Spleen (tissue), 11 donors: ENCODE measurements at regions not wholly inside any gene's neighbourhood (a gene's known extent, or its start where the extent isn't known, plus 50 kb on each side); places are given as distances from the start of the nearest gene placed in this dataset.
A peak's percentile ranks its signal among the peaks of the same experiment; 100 is the strongest.

ENCODE experiments used
- DNase-seq: peaks from one replicate; pipeline ENCODE4 v3.0.0-alpha.2; 2020
- H3K27ac ChIP-seq, 8 donors: fragments of 200-600 bp; sonication (generic) in 7 of 8; 1 replicate in 4 of 8; 2 replicates in 4 of 8; pipeline versions ENCODE4 v1.5.0 to v1.8.0; 2016 to 2021; ENCODE audit warnings: inconsistent platforms in 4 of 8, mild to moderate bottlenecking in 4 of 8, moderate library complexity in 1 of 8
- H3K27me3 ChIP-seq, 7 donors: fragments of 200-600 bp; sonication (generic) in 6 of 7; replicated peaks in 1 of 7; 1 replicate in 4 of 7; 2 replicates in 3 of 7; pipeline versions ENCODE4 v1.5.0 to v1.8.0; 2016 to 2021; ENCODE audit warnings: inconsistent platforms in 3 of 7, mild to moderate bottlenecking in 1 of 7
- H3K36me3 ChIP-seq, 6 donors: fragments of 200-600 bp; sonication (generic) in 5 of 6; 1 replicate in 4 of 6; 2 replicates in 2 of 6; pipeline versions ENCODE4 v1.5.0 to v1.8.0; 2016 to 2021; ENCODE audit warnings: inconsistent platforms in 2 of 6
- H3K4me1 ChIP-seq, 6 donors: fragments of 200-600 bp; sonication (generic) in 5 of 6; 1 replicate in 3 of 6; 2 replicates in 3 of 6; pipeline versions ENCODE4 v1.5.0 to v1.8.0; 2016 to 2021; ENCODE audit warnings: inconsistent platforms in 3 of 6
- H3K4me3 ChIP-seq, 8 donors: fragments of 200-600 bp; sonication (generic) in 7 of 8; 1 replicate in 4 of 8; 2 replicates in 4 of 8; pipeline versions ENCODE4 v1.5.0 to v1.8.0; 2016 to 2021; ENCODE audit warnings: inconsistent platforms in 4 of 8, mild to moderate bottlenecking in 4 of 8, moderate library complexity in 2 of 8
- H3K9me3 ChIP-seq, 8 donors: fragments of 200-600 bp; sonication (generic) in 7 of 8; 1 replicate in 4 of 8; 2 replicates in 4 of 8; pipeline versions ENCODE4 v1.5.0 to v1.8.0; 2016 to 2021; ENCODE audit warnings: inconsistent platforms in 4 of 8
- CTCF ChIP-seq, 11 experiments: fragments of 200-600 bp in 7 of 11; fragments of 450-650 bp in 4 of 11; sonication (generic) in 4 of 11; IDR thresholded peaks in 8 of 11; conservative IDR thresholded peaks in 3 of 11; 1 replicate in 7 of 11; 2 replicates in 4 of 11; pipeline versions ENCODE4 v1.4.0 to v1.8.0; 2016 to 2021; ENCODE audit warnings: antibody characterized with exemption in 11 of 11, inconsistent platforms in 4 of 11, mild to moderate bottlenecking in 1 of 11
- POLR2A ChIP-seq, 3 donors: fragments of 450-650 bp; IDR thresholded peaks; one replicate each; pipeline ENCODE4 v1.5.1; 2017; ENCODE audit warnings: antibody characterized with exemption in 3 of 3, mild to moderate bottlenecking in 1 of 3
- POLR2AphosphoS5 ChIP-seq, 3 donors: sonication (generic); formaldehyde crosslinking; IDR thresholded peaks; one replicate each; pipeline ENCODE4 v1.5.1; 2017; ENCODE audit warnings: antibody characterized with exemption in 3 of 3
- WGBS, 5 donors: extraction: QIAGEN DNeasy Blood & Tissue Kit in 3 of 5; methylation state at CpG; one replicate each; pipeline versions ENCODE4 v1.1.5 to v1.1.7; 2013 to 2018; 5-methylcytosine and 5-hydroxymethylcytosine counted together
- intact Hi-C: fragments of 100-400 bp; cut with DNase I; formaldehyde crosslinking; loops from one replicate; pipeline ENCODE4 v1.15.0; 2023; ENCODE audit warnings: low total_unique reads
- donor health status: healthy with polysubstance abuse.
- donor health status: DM: no; HTN: no; CAD: no; lungs with moderate emphysema.
- donor health status: DM: no; HTN: no; CAD: no.
- donor health status: Bipolar disorder and iron deficiency.
- donor health status: healthy.
- donor health status: DM: no; HTN: no; CAD: no.
- donor health status: DM: yes; HTN: yes; CAD: no.

GRCh38 chr4:114389070-114389685 lies 209.4 kb upstream of the UGT8 start:
- Histone ChIP-seq H3K9me3 (no peaks in the 10 kb centered on the region), H3K36me3 (no peaks in the 10 kb centered on the region), H3K27ac (no peak overlapping the region), H3K4me3 (peak overlapping the region in 1 of 8 donors; percentile 6), H3K4me1 (no peaks in the 10 kb centered on the region), H3K27me3 (peaks cover 0 to 5% (median 0%) of the 10 kb centered on the region in 7 donors)
- TF ChIP-seq POLR2A (IDR thresholded peaks at IDR 0.05): no peak
- no peak for TF ChIP-seq POLR2AphosphoS5 (IDR thresholded peaks at IDR 0.05)
- no peak for TF ChIP-seq CTCF (IDR thresholded peaks at IDR 0.05 in 8 of 11, conservative IDR thresholded peaks at IDR 0.05 in 3 of 11)
- no peak for DNase-seq
- intact Hi-C loops: loop anchor here (5.0 kb wide), 1 partner anchor 308 kb away; no protein-coding TSS in a partner anchor
- 74 to 87% (median 78%) methylated on average over 9 of the region's 9 CpGs for WGBS, 5 donors

DNA sequence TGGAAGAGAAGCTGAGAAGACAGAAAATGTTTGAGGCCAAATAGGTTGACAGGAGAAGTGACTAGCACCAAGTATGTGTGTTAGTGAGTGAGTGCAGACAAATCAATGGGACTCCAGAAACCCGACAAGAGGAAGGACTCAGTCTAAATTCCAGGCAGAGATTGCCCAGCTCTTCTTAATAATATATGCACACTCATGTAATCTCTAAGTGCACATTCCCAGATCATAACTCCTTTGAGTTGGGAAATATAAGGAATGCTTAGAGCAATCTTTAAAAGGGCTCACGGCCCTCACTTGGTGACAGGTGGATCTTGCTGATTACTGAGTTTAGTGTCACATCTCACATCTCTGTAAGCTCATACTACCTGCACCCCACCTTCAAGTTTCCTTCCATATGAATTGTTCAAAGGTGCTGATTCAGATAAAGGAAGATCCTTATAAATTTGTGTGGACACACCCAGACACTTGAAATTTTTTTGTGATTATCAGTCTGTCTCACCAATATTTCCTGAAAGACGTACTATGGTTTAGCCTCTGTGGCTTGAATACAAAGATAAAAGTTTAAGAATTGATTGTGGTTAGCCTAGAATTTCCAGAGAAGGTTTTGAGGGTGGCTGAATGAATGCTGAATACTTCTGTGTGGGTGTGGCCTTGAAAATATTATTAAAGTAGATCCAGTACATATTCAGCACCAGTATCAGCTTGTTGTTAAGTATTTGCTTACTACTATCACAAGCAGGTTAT lies 205.1 kb upstream of the UGT8 start:
- intact Hi-C loops: no loop called here
- WGBS, 5 donors: 49 to 68% (median 55%) methylated on average over 3 of the region's 3 CpGs

GRCh38 chr4:114396808-114397207 lies 201.8 kb upstream of the UGT8 start:
- Histone ChIP-seq H3K9me3 (no peaks in the 10 kb centered on the region), H3K4me1 (no peaks in the 10 kb centered on the region), H3K27ac (no peak overlapping the region), H3K36me3 (no peaks in the 10 kb centered on the region), H3K27me3 (no peaks in the 10 kb centered on the region), H3K4me3 (no peak overlapping the region)
- no peak for DNase-seq
- no peak for TF ChIP-seq POLR2A (IDR thresholded peaks at IDR 0.05)
- TF ChIP-seq POLR2AphosphoS5 (IDR thresholded peaks at IDR 0.05): no peak
- no peak for TF ChIP-seq CTCF (IDR thresholded peaks at IDR 0.05 in 8 of 11, conservative IDR thresholded peaks at IDR 0.05 in 3 of 11)
- whole genome bisulfite sequencing, 5 donors: 73 to 84% (median 75%) methylated on average over 2 of the region's 2 CpGs
- intact Hi-C loops: no loop called here

More for the DNA sequence above, 205.1 kb upstream of the UGT8 start:
- no peak overlapping the region for H3K27ac ChIP-seq
- TF ChIP-seq POLR2A (IDR thresholded peaks at IDR 0.05) (no peak), POLR2AphosphoS5 (IDR thresholded peaks at IDR 0.05) (no peak), CTCF (IDR thresholded peaks at IDR 0.05 in 8 of 11, conservative IDR thresholded peaks at IDR 0.05 in 3 of 11) (no peak)
- no peak for DNase-seq
- H3K36me3 ChIP-seq: no peaks in the 10 kb centered on the region
- H3K4me3 ChIP-seq: no peak overlapping the region
- no peaks in the 10 kb centered on the region for H3K4me1 ChIP-seq
- no peaks in the 10 kb centered on the region for H3K9me3 ChIP-seq
- H3K27me3 ChIP-seq: peaks cover 0 to 5% (median 0%) of the 10 kb centered on the region in 7 donors

DNA sequence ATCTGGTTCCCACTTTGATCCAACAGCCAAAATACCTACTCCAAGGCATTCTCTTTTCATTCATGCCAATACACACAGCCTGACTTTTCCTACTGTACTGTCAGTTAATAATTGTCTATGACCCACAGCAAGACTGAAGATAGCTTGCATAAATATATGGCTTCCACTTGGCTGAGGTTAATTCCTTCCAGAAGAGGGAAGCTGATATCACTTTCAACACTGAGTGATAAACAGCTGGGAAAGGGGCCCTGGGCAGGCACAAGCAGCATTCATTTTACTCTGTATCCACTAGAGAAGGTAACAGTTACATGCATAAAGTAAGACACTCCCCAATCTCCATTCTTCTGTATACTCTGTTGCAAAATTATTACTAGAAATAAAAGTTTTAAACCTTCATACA lies 200.2 kb upstream of the UGT8 start:
- TF ChIP-seq POLR2A (IDR thresholded peaks at IDR 0.05) (no peak), CTCF (IDR thresholded peaks at IDR 0.05 in 8 of 11, conservative IDR thresholded peaks at IDR 0.05 in 3 of 11) (no peak), POLR2AphosphoS5 (IDR thresholded peaks at IDR 0.05) (no peak)
- no peaks in the 10 kb centered on the region for H3K4me1 ChIP-seq
- H3K36me3 ChIP-seq: no peaks in the 10 kb centered on the region
- intact Hi-C loops: no loop called here
- H3K27me3 ChIP-seq: no peaks in the 10 kb centered on the region
- no peak overlapping the region for H3K4me3 ChIP-seq
- no peaks in the 10 kb centered on the region for H3K9me3 ChIP-seq
- no peak overlapping the region for H3K27ac ChIP-seq
- no peak for DNase-seq
